ENCODE measurements at regions not wholly inside any gene's neighbourhood (a gene's known extent, or its start where the extent isn't known, plus 50 kb on each side); places are given as distances from the start of the nearest gene placed in this dataset.

GRCh38 chr17:83160443-83161297, 81.3 kb downstream of the METRNL start:
- no peaks in the 10 kb centered on the region for H3K36me3 ChIP-seq (ENCODE audit: control insufficient read depth in 2 of 2, insufficient read depth in 2 of 2, low read length in 1 of 2)
- no peaks in the 10 kb centered on the region for H4K20me1 ChIP-seq (ENCODE audit: control insufficient read depth, insufficient read depth)
- intact Hi-C loops (cut with micrococcal nuclease; ENCODE audit: unreplicated experiment) (no loop called here), in situ Hi-C loops (cut with MboI) (no loop called here)
- DNase-seq (ENCODE audit: low read depth, low spot score): no peak
- FAIRE-seq: no peak
- no peak overlapping the region for H3K4me3 ChIP-seq
- RAD21 ChIA-PET (ENCODE audit: unreplicated experiment): no interaction called here
- H3K4me2 ChIP-seq (ENCODE audit: control insufficient read depth, insufficient read depth): no peak overlapping the region
- H3K9me3 ChIP-seq (replicated peaks; ENCODE audit: control insufficient read depth, insufficient read depth, low read length): no peaks in the 10 kb centered on the region
- no peaks in the 10 kb centered on the region for H3K79me2 ChIP-seq (ENCODE audit: control insufficient read depth, insufficient read depth, low read length)
- no peaks in the 10 kb centered on the region for H3K27me3 ChIP-seq (replicated peaks in 1 of 2; ENCODE audit: control insufficient read depth in 2 of 2, insufficient read depth in 2 of 2, low read length in 1 of 2)
- BruUV-seq (replicated peaks): no TSS peak
- 44% methylated on average over 17 of the region's 19 CpGs for WGBS (ENCODE audit: insufficient coverage, insufficient replicate concordance, low lambda C conversion rate, missing lambda C conversion rate)
- POLR2A ChIA-PET: no interaction called here
- no peaks in the 10 kb centered on the region for H3K4me1 ChIP-seq (ENCODE audit: control insufficient read depth, insufficient read depth, low read length)
- no peak overlapping the region for H3K27ac ChIP-seq (ENCODE audit: control insufficient read depth, insufficient read depth)
- no peak for ATAC-seq
- TF ChIP-seq BHLHE40 (IDR thresholded peaks at IDR 0.05; ENCODE audit: borderline replicate concordance in 1 of 2, low read depth in 2 of 2, low read length in 1 of 2): no peak
- TF ChIP-seq RUNX3 (IDR thresholded peaks at IDR 0.05; ENCODE audit: low read length): no peak
- TF ChIP-seq EP300 (IDR thresholded peaks at IDR 0.05; ENCODE audit: borderline replicate concordance in 1 of 2, control insufficient read depth in 1 of 2, low read depth in 2 of 2, low read length in 2 of 2): no peak
- no peak for TF ChIP-seq NFYB (IDR thresholded peaks at IDR 0.05; ENCODE audit: insufficient read depth, low read depth, low read length)
- TF ChIP-seq SMAD1 (IDR thresholded peaks at IDR 0.05; ENCODE audit: low read depth, partially characterized antibody): no peak
- TF ChIP-seq ZBED1 (IDR thresholded peaks at IDR 0.05; ENCODE audit: borderline replicate concordance): no peak
- no peak for TF ChIP-seq MEF2B (IDR thresholded peaks at IDR 0.05; ENCODE audit: partially characterized antibody, poor library complexity, severe bottlenecking)
- TF ChIP-seq TCF12 (IDR thresholded peaks at IDR 0.05; ENCODE audit: low read depth, low read length): no peak
- no peak for TF ChIP-seq RB1 (IDR thresholded peaks at IDR 0.05; ENCODE audit: borderline replicate concordance)
- no peak for TF ChIP-seq GATAD2B (conservative IDR thresholded peaks at IDR 0.05; ENCODE audit: low read depth)
- no peak for TF ChIP-seq LARP7 (IDR thresholded peaks at IDR 0.05)
- no peak for TF ChIP-seq TCF3 (IDR thresholded peaks at IDR 0.05; ENCODE audit: borderline replicate concordance, insufficient read depth, low read depth, low read length)
- TF ChIP-seq IRF3 (IDR thresholded peaks at IDR 0.05): no peak
- TF ChIP-seq ZNF622 (IDR thresholded peaks at IDR 0.05): no peak
- no peak for TF ChIP-seq RAD51 (IDR thresholded peaks at IDR 0.05)
- SMC1A ChIA-PET (ENCODE audit: uncharacterized antibody, unreplicated experiment): no interaction called here
- H2AFZ ChIP-seq (ENCODE audit: control insufficient read depth, low read depth, low read length): no peak overlapping the region
- H3K9ac ChIP-seq (ENCODE audit: control insufficient read depth, insufficient read depth, low read length): no peak overlapping the region
- CTCF ChIA-PET: no interaction called here

Measured in GM12878 (cell line).